ENCODE measurements at regions not wholly inside any gene's neighbourhood (a gene's known extent, or its start where the extent isn't known, plus 50 kb on each side); places are given as distances from the start of the nearest gene placed in this dataset.
"Not testable (repeated sequence)": the region's sequence is repeated elsewhere in the genome, so short reads cannot be mapped to it uniquely, and the experiment has no call there.

DNA sequence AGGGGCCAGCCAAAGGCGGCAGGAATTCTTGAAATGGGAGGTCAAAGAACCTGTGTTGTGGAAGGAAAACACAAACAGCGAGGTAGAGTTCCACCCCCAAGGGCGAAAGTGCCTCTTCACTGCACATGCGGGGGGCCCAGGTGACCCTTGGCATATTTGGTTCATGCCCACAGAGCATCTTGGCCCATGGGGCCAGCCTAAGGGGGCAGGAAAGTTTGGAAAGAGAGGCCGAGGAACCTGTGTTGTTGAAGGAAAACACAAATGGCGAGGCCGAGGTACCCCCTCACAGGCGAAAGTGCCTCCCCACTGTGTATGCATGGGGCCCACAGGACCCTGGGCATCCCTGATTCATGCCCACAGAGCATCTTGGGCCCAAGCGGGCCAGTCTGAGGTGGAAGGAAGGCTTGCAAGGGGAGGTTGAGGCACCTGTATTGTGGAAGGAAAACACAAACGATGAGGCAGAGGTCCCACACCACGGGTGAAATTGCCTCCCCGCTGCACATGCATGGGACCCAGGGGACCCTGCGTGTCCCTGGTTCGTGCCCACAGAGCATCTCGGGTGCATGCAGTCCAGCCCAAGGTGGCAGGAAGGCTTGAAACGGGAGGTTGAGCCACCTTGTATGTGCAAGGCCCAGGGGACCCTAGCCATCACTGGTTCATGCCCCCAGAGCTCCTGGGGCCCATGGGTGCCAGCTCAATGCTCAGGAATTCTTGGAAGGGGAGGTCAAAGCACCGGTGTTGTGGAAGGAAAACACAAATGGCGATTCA is 384.1 kb downstream of the ALG10 start:
- DNase-seq (ENCODE audit: low read depth) = no peak
- TF ChIP-seq, protein P1, sequence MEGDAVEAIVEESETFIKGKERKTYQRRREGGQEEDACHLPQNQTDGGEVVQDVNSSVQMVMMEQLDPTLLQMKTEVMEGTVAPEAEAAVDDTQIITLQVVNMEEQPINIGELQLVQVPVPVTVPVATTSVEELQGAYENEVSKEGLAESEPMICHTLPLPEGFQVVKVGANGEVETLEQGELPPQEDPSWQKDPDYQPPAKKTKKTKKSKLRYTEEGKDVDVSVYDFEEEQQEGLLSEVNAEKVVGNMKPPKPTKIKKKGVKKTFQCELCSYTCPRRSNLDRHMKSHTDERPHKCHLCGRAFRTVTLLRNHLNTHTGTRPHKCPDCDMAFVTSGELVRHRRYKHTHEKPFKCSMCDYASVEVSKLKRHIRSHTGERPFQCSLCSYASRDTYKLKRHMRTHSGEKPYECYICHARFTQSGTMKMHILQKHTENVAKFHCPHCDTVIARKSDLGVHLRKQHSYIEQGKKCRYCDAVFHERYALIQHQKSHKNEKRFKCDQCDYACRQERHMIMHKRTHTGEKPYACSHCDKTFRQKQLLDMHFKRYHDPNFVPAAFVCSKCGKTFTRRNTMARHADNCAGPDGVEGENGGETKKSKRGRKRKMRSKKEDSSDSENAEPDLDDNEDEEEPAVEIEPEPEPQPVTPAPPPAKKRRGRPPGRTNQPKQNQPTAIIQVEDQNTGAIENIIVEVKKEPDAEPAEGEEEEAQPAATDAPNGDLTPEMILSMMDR (conservative IDR thresholded peaks at IDR 0.05; ENCODE audit: control insufficient read depth, insufficient read depth, low read depth, low read length) = no peak
- H3K4me3 ChIP-seq (ENCODE audit: control insufficient read depth, low read depth, low read length) = no peak overlapping the region

DNA sequence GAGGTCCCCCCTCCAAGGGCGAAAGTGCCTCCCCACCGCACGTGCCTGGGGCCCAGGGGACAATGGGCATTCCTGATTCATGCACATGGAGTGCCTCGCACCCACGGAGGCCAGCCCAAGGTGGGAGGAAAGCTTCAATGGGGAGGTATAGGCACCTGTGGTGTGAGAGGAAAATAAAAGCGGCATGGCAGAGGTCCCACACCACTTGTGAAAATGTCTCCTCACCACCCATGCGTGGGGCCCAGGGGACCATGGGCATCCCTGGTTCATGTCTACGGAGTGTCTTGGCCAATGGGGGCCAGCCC is 384.7 kb downstream of the ALG10 start:
- TF ChIP-seq, protein P1 (conservative IDR thresholded peaks at IDR 0.05; ENCODE audit: control insufficient read depth, insufficient read depth, low read depth, low read length) = no peak
- no peak for DNase-seq (ENCODE audit: low read depth)

DNA sequence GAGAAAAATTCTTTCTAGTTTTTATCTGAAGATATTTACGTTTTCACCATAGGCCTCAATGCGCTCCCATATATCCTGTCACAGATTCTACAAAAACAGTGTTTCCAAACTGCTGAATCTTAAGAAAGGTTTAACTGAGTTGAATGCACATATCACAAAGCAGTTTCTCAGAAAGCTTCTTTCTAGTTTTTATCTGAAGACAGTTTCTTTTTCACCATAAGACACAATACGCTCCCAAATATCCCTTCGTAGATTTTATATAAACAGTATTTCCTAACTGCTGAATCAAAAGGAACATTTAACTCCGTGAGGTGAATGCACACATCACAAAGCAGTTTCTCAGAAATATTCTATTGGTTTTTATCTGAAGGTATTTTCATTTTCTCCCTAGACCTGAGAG is 385.5 kb downstream of the ALG10 start:
- no peak overlapping the region for H3K4me3 ChIP-seq (ENCODE audit: control insufficient read depth, low read depth, low read length)
- TF ChIP-seq, protein P1 (conservative IDR thresholded peaks at IDR 0.05; ENCODE audit: control insufficient read depth, insufficient read depth, low read depth, low read length) = no peak
- no peak for DNase-seq (ENCODE audit: low read depth)

More for the DNA sequence above, 384.7 kb downstream of the ALG10 start:
- no peak overlapping the region for H3K4me3 ChIP-seq (ENCODE audit: control insufficient read depth, low read depth, low read length)

DNA sequence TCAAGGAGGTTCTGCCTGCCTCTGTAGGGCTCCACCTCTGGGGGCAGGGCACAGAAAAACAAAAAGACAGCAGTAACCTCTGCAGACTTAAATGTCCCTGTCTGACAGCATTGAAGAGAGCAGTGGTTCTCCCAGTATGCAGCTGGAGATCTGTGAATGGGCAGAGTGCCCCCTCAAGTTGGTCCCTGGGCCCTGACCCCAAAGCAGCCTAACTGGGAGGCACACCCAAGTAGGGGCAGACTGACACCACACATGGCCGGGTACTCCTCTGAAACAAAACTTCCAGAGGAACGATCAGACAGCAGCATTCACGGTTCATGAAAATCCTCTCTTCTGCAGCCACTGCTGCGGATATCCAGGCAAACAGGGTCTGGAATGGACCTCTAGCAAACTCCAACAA is 409.2 kb downstream of the ALG10 start:
- H3K4me3 ChIP-seq (ENCODE audit: control insufficient read depth, low read depth, low read length); DNase-seq (ENCODE audit: low read depth): not testable (repeated sequence)

Data from fibroblast of mammary gland (primary cell).